HCT116 (cell line): ENCODE measurements at regions not wholly inside any gene's neighbourhood (a gene's known extent, or its start where the extent isn't known, plus 50 kb on each side); places are given as distances from the start of the nearest gene placed in this dataset.

Experiments used
- ATAC-seq: fragments of 200-7000 bp; cut with Tn5 transposase; 2 replicates; pipeline ENCODE4 v1.9.1; 2020; ENCODE audit warnings: mild to moderate bottlenecking, moderate library complexity
- BruUV-seq: library from RNA; stranded (reverse); fragments of 400-500 nt; replicated peaks from 2 replicates; lab custom pipeline; 2021; lab: Mats Ljungman, UMichigan
- CTCF ChIA-PET: fragments of 300-600 bp; sonication (Branson Sonifier 250); formaldehyde crosslinking; loops from one replicate; lab custom pipeline; 2021; ENCODE audit warnings: antibody characterized with exemption; lab: Charles Lee
- POLR2A ChIA-PET: fragments of 300-600, 350-600 bp; sonication (Branson Sonifier 250); formaldehyde crosslinking; loops from one replicate; lab custom pipeline; 2021; ENCODE audit warnings: antibody characterized with exemption; lab: Charles Lee
- RAD21 ChIA-PET, 2 experiments: fragments of 300-600 bp; sonication (Branson Sonifier 250); formaldehyde crosslinking; loops; one replicate each; lab custom pipeline; 2023; ENCODE audit warnings: low total read pairs in 2 of 2; ENCODE audit not compliant: uncharacterized antibody in 2 of 2, unreplicated experiment in 2 of 2, low non-redundant PET in 1 of 2; lab: Charles Lee
- DNase-seq: peaks from one replicate; pipeline ENCODE4 v3.0.0-alpha.2; 2010; ENCODE audit warnings: low read depth, low spot score
- H2AFZ ChIP-seq: fragments of 200-600 bp; shearing (Covaris generic), sonication (generic); 2 replicates; pipeline ENCODE4 v1.6.1; 2017; ENCODE audit warnings: low read depth, mixed run types, mixed read lengths, antibody characterized with exemption, low read length; ENCODE audit not compliant: poor library complexity, severe bottlenecking
- H3K27ac ChIP-seq: 2 replicates; pipeline ENCODE4 v1.5.1; 2012; ENCODE audit warnings: low read depth, low read length
- H3K27me3 ChIP-seq: fragments of 200-600 bp; sonication (generic); 2 replicates; pipeline ENCODE4 v1.6.1; 2016; ENCODE audit warnings: mixed run types, low read length, mixed read lengths; ENCODE audit not compliant: insufficient read depth
- H3K36me3 ChIP-seq, 2 experiments: fragments of 200-500 bp in 1 of 2; fragments of 200-600 bp in 1 of 2; sonication (Bioruptor generic) in 1 of 2; sonication (generic) in 1 of 2; 2 replicates each; pipeline versions ENCODE4 v1.5.1 to v1.6.1; 2014 to 2016; ENCODE audit warnings: low read length in 2 of 2, inconsistent platforms in 1 of 2, mixed read lengths in 1 of 2, mixed run types in 1 of 2; ENCODE audit not compliant: insufficient read depth in 2 of 2, control insufficient read depth in 1 of 2
- H3K4me1 ChIP-seq, 2 experiments: fragments of 200-600 bp in 1 of 2; sonication (generic) in 1 of 2; 2 replicates each; pipeline versions ENCODE4 v1.5.1 to v1.6.1; 2012 to 2017; ENCODE audit warnings: low read length in 2 of 2, inconsistent platforms in 1 of 2, mild to moderate bottlenecking in 1 of 2, mixed read lengths in 1 of 2, mixed run types in 1 of 2, moderate library complexity in 1 of 2; ENCODE audit not compliant: insufficient read depth in 2 of 2, control insufficient read depth in 1 of 2
- H3K4me2 ChIP-seq: fragments of 200-600 bp; sonication (generic); 2 replicates; pipeline ENCODE4 v1.6.1; 2017; ENCODE audit warnings: mixed run types, low read length, mixed read lengths
- H3K4me3 ChIP-seq, 2 experiments: fragments of 200-600 bp in 1 of 2; sonication (generic) in 1 of 2; replicated peaks in 1 of 2; 2 replicates each; pipeline ENCODE4 v1.5.1; 2011 to 2016; ENCODE audit warnings: low read length in 2 of 2, control low read depth in 1 of 2, low read depth in 1 of 2, mild to moderate bottlenecking in 1 of 2, mixed read lengths in 1 of 2, mixed run types in 1 of 2
- H3K79me2 ChIP-seq: fragments of 200-600 bp; sonication (generic); 2 replicates; pipeline ENCODE4 v1.6.1; 2017; ENCODE audit warnings: mild to moderate bottlenecking, mixed run types, low read length, moderate library complexity, mixed read lengths; ENCODE audit not compliant: insufficient read depth
- H3K9ac ChIP-seq: fragments of 200-600 bp; sonication (generic); 2 replicates; pipeline ENCODE4 v1.6.1; 2016; ENCODE audit warnings: low read length, mixed read lengths
- H3K9me2 ChIP-seq: fragments of 200-600 bp; sonication (generic), shearing (Covaris generic); 2 replicates; pipeline ENCODE4 v1.6.1; 2017; ENCODE audit warnings: mixed run types, mild to moderate bottlenecking, moderate library complexity; ENCODE audit not compliant: insufficient read depth
- H3K9me3 ChIP-seq, 2 experiments: fragments of 200-500 bp in 1 of 2; fragments of 200-600 bp in 1 of 2; sonication (Bioruptor generic) in 1 of 2; sonication (generic) in 1 of 2; 2 replicates each; pipeline ENCODE4 v1.6.1; 2014 to 2017; ENCODE audit warnings: low read length in 2 of 2, mixed read lengths in 2 of 2, inconsistent platforms in 1 of 2, low read depth in 1 of 2, mild to moderate bottlenecking in 1 of 2, mixed run types in 1 of 2, moderate library complexity in 1 of 2; ENCODE audit not compliant: control insufficient read depth in 1 of 2, insufficient read depth in 1 of 2
- H4K20me1 ChIP-seq: fragments of 200-600 bp; sonication (generic), shearing (Covaris generic); 2 replicates; pipeline ENCODE4 v1.6.1; 2017; ENCODE audit warnings: mixed run types, mild to moderate bottlenecking, moderate library complexity; ENCODE audit not compliant: insufficient read depth
- CBX3 ChIP-seq: IDR thresholded peaks from 2 replicates; pipeline ENCODE4 v1.6.1; 2012; ENCODE audit warnings: low read depth
- EGR1 ChIP-seq: IDR thresholded peaks from 2 replicates; pipeline ENCODE4 v1.6.1; 2012; ENCODE audit warnings: low read depth
- ELF1 ChIP-seq: IDR thresholded peaks from 2 replicates; pipeline ENCODE4 v1.6.1; 2012; ENCODE audit warnings: low read depth, borderline replicate concordance
- EZH2phosphoT487 ChIP-seq: fragments of 200-600 bp; IDR thresholded peaks from 2 replicates; pipeline ENCODE4 v1.6.1; 2018; ENCODE audit warnings: antibody characterized with exemption, borderline replicate concordance
- FOSL1 ChIP-seq: IDR thresholded peaks from 2 replicates; pipeline ENCODE4 v1.6.1; 2012; ENCODE audit warnings: low read depth
- JUND ChIP-seq: IDR thresholded peaks from 2 replicates; pipeline ENCODE4 v1.6.1; 2012
- POLR2A ChIP-seq: IDR thresholded peaks from 2 replicates; pipeline ENCODE4 v1.7.0; 2011; ENCODE audit warnings: borderline replicate concordance; ENCODE audit not compliant: insufficient read depth, insufficient read length; ENCODE audit errors: extremely low read depth
- POLR2AphosphoS5 ChIP-seq: IDR thresholded peaks from 2 replicates; pipeline ENCODE4 v1.6.1; 2011; ENCODE audit warnings: mild to moderate bottlenecking, low read depth, low read length, moderate library complexity
- RAD21 ChIP-seq: IDR thresholded peaks from 2 replicates; pipeline ENCODE4 v1.6.1; 2012; ENCODE audit warnings: low read depth, mild to moderate bottlenecking
- SIN3A ChIP-seq: IDR thresholded peaks from 2 replicates; pipeline ENCODE4 v1.6.1; 2012; ENCODE audit warnings: low read depth
- SP1 ChIP-seq: IDR thresholded peaks from 2 replicates; pipeline ENCODE4 v1.6.1; 2012; ENCODE audit warnings: low read depth
- SRF ChIP-seq: IDR thresholded peaks from 2 replicates; pipeline ENCODE4 v1.6.1; 2012; ENCODE audit warnings: low read depth
- YY1 ChIP-seq: IDR thresholded peaks from 2 replicates; pipeline ENCODE4 v1.6.1; 2011; ENCODE audit warnings: low read length, low read depth, moderate library complexity, mild to moderate bottlenecking; ENCODE audit not compliant: insufficient replicate concordance; ENCODE audit errors: extremely low read depth
- ZFX ChIP-seq: fragments of 450-650 bp; IDR thresholded peaks from 2 replicates; pipeline ENCODE4 v1.6.1; 2017
- ZNF274 ChIP-seq: fragments of 200-500 bp; sonication (Bioruptor generic); IDR thresholded peaks from 2 replicates; pipeline ENCODE4 v1.6.1; 2014; ENCODE audit warnings: mild to moderate bottlenecking, low read depth, low read length, inconsistent platforms
- intact Hi-C: fragments of 100-400 bp; cut with micrococcal nuclease; formaldehyde crosslinking; loops from 2 replicates; pipeline ENCODE4 v1.10.0; 2022
- TF ChIP-seq, protein P1 (sequence below): IDR thresholded peaks from 2 replicates; pipeline ENCODE4 v1.6.1; 2012
- TF ChIP-seq, protein P2 (sequence below): IDR thresholded peaks from 2 replicates; pipeline ENCODE4 v1.6.1; 2011; ENCODE audit warnings: mild to moderate bottlenecking, low read length, moderate library complexity; ENCODE audit not compliant: insufficient replicate concordance; ENCODE audit errors: extremely low read depth
- TF ChIP-seq, protein P3 (sequence below): IDR thresholded peaks from 2 replicates; pipeline ENCODE4 v1.6.1; 2012
- TF ChIP-seq, protein P4 (sequence below), 3 experiments: fragments of 200-600 bp in 1 of 3; sonication (generic) in 1 of 3; IDR thresholded peaks in 2 of 3; conservative IDR thresholded peaks in 1 of 3; 2 replicates each; pipeline ENCODE4 v1.5.1; 2012 to 2017; ENCODE audit warnings: low read depth in 2 of 3, low read length in 2 of 3, antibody characterized with exemption in 1 of 3, borderline replicate concordance in 1 of 3, control low read depth in 1 of 3, mild to moderate bottlenecking in 1 of 3, mixed read lengths in 1 of 3, mixed run types in 1 of 3, moderate library complexity in 1 of 3; ENCODE audit not compliant: insufficient read depth in 1 of 3

DNA sequence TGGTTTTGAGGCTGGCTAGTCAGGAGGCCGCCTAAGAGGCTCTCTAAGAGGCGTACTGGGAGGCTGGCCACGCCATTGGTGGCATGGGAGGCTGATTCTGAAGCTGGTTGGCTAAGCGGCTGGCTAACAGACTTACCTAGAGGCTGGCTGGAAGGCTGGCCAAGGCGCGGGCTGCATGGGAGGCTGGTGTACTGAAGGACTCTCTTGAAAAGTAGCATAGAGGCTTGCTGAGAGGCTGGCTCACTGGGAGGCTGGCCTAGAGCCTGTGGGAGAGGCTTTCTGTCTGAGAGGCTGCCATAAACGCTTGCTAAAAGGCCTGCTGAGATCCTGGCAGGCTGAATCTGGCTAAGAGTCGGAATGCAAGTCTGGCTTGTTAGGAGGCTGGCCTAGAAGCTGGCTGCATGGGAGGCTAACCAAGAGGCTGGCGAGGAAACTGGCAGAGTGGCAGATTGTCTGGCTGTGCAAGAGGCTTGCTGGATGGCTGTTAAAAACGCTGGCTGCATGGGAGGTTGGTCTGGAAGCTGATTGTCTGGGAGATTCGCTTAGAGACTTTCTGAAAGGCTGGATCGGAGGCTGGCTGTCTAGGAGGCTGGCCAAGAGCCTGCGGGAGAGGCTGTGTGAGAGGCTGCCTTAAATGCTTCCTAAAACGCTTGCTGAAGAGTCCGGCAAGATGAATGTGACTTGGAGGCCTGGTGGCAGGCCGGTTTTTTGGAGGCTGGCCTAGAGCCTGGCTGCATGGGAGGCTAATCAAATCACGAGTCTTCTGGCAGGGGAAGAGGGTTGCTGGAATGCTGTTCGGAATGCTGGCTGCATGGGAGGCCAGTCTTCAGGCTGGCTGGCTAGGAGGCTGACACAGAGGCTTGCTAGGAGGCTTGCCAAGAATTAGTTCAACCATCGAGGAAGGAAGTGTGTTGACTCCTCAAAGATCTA, 134.2 kb downstream of the OR13A1 start:
- no peaks in the 10 kb centered on the region for H3K27me3 ChIP-seq
- no peaks in the 10 kb centered on the region for H4K20me1 ChIP-seq
- H2AFZ ChIP-seq: no peak overlapping the region
- no peak overlapping the region for H3K27ac ChIP-seq
- no peak overlapping the region for H3K4me3 ChIP-seq
- TF ChIP-seq POLR2A (no peak), POLR2AphosphoS5 (no peak), SIN3A (no peak), ZNF274 (no peak), CBX3 (no peak), YY1 (no peak), RAD21 (no peak), EZH2phosphoT487 (no peak), JUND (no peak), SRF (no peak), ZFX (no peak), EGR1 (no peak), ELF1 (no peak), FOSL1 (no peak), SP1 (no peak)
- TF ChIP-seq, protein P1, sequence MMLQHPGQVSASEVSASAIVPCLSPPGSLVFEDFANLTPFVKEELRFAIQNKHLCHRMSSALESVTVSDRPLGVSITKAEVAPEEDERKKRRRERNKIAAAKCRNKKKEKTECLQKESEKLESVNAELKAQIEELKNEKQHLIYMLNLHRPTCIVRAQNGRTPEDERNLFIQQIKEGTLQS: no peak
- TF ChIP-seq, protein P2, sequence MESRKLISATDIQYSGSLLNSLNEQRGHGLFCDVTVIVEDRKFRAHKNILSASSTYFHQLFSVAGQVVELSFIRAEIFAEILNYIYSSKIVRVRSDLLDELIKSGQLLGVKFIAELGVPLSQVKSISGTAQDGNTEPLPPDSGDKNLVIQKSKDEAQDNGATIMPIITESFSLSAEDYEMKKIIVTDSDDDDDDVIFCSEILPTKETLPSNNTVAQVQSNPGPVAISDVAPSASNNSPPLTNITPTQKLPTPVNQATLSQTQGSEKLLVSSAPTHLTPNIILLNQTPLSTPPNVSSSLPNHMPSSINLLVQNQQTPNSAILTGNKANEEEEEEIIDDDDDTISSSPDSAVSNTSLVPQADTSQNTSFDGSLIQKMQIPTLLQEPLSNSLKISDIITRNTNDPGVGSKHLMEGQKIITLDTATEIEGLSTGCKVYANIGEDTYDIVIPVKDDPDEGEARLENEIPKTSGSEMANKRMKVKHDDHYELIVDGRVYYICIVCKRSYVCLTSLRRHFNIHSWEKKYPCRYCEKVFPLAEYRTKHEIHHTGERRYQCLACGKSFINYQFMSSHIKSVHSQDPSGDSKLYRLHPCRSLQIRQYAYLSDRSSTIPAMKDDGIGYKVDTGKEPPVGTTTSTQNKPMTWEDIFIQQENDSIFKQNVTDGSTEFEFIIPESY: no peak
- TF ChIP-seq, protein P3, sequence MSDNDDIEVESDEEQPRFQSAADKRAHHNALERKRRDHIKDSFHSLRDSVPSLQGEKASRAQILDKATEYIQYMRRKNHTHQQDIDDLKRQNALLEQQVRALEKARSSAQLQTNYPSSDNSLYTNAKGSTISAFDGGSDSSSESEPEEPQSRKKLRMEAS: no peak
- TF ChIP-seq, protein P4, sequence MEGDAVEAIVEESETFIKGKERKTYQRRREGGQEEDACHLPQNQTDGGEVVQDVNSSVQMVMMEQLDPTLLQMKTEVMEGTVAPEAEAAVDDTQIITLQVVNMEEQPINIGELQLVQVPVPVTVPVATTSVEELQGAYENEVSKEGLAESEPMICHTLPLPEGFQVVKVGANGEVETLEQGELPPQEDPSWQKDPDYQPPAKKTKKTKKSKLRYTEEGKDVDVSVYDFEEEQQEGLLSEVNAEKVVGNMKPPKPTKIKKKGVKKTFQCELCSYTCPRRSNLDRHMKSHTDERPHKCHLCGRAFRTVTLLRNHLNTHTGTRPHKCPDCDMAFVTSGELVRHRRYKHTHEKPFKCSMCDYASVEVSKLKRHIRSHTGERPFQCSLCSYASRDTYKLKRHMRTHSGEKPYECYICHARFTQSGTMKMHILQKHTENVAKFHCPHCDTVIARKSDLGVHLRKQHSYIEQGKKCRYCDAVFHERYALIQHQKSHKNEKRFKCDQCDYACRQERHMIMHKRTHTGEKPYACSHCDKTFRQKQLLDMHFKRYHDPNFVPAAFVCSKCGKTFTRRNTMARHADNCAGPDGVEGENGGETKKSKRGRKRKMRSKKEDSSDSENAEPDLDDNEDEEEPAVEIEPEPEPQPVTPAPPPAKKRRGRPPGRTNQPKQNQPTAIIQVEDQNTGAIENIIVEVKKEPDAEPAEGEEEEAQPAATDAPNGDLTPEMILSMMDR (IDR thresholded peaks at IDR 0.05 in 2 of 3, conservative IDR thresholded peaks at IDR 0.05 in 1 of 3; ENCODE audit: borderline replicate concordance in 1 of 3, insufficient read depth in 1 of 3, low read depth in 2 of 3, low read length in 2 of 3): no peak
- H3K9me3 ChIP-seq: no peaks in the 10 kb centered on the region
- DNase-seq (no peak), ATAC-seq (no peak)
- no peaks in the 10 kb centered on the region for H3K36me3 ChIP-seq
- intact Hi-C loops: no loop called here
- H3K4me2 ChIP-seq: no peak overlapping the region
- H3K9ac ChIP-seq: no peak overlapping the region
- H3K79me2 ChIP-seq: no peaks in the 10 kb centered on the region
- POLR2A ChIA-PET: no interaction called here
- no peaks in the 10 kb centered on the region for H3K4me1 ChIP-seq
- RAD21 ChIA-PET: no interaction called here
- H3K9me2 ChIP-seq: no peaks in the 10 kb centered on the region
- BruUV-seq: no TSS peak
- CTCF ChIA-PET: no interaction called here
